ENCODE measurements at regions not wholly inside any gene's neighbourhood (a gene's known extent, or its start where the extent isn't known, plus 50 kb on each side); places are given as distances from the start of the nearest gene placed in this dataset.
"Not testable (repeated sequence)": the region's sequence is repeated elsewhere in the genome, so short reads cannot be mapped to it uniquely, and the experiment has no call there.

DNA sequence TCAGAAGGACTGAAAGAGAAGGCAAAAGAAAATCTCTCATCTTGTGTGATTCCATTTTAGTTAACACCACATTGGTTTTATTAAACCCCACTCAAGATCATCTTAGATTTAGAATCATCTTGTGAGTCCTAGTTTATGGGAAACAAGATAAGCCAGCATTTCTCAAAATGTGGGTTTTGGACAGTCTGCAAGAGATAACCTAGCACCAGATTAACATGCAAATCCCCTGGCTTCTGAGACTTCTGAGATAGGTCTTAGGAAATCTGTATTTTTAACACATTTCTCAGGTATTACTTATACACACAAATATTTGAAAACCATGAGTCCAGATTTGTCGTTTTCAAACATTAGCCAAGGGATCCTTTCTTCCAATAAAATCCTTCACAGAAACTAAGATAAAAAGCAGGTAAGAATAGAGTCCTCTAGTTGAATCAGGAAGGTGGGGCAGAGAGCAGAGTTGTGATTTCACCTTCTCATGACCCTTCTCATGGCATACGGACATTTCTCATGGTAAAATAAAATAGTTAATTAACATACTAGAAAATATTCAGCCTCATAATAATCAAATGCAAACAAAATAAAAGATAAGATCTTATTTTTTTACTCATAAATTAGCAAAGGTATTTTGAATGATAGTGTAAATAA lies 287.2 kb upstream of the FN1 start:
- H3K9ac ChIP-seq (ENCODE audit: low read depth, low read length, poor library complexity, severe bottlenecking), result no peak overlapping the region

DNA sequence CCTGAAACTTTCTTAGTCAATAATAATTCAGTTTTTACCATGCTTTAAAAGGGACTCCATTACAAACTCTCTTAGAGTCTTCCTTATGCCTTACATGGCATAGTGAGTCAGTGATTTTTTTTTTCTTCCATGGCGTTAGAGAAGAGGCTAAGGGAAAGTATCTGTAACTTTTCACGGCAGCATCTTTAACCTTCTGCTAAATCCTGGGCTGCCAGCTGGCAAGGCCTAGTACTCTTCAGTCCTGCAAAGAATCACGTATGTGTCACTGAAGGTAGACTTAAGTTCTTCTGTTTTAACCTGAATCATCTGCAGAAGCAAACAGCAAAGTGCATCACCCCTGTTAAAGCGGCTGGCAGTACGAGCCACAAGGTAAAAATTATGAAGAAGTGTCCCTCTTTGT lies 286.3 kb upstream of the FN1 start:
- Histone ChIP-seq H3F3A (ENCODE audit: low read depth) (no peaks in the 10 kb centered on the region), H3K79me2 (ENCODE audit: insufficient read depth, low read length) (no peaks in the 10 kb centered on the region), H3K4me1 (ENCODE audit: insufficient read depth, low read length, poor library complexity, severe bottlenecking) (no peaks in the 10 kb centered on the region), H3K9ac (ENCODE audit: low read depth, low read length, poor library complexity, severe bottlenecking) (no peak overlapping the region), H3K9me3 (ENCODE audit: insufficient read depth, low read depth, low read length) (no peaks in the 10 kb centered on the region), H3K4me3 (ENCODE audit: low read length, poor library complexity, severe bottlenecking) (no peak overlapping the region), H2AFZ (ENCODE audit: low read length) (no peak overlapping the region), H3K4me2 (ENCODE audit: low read depth, low read length, poor library complexity, severe bottlenecking) (no peak overlapping the region), H4K20me1 (ENCODE audit: insufficient read depth, low read length, poor library complexity, severe bottlenecking) (no peaks in the 10 kb centered on the region), H3K27me3 (ENCODE audit: insufficient read depth, low read length, poor library complexity, severe bottlenecking) (no peaks in the 10 kb centered on the region), H3K9me2 (replicated peaks; ENCODE audit: low read depth, low read length) (no peaks in the 10 kb centered on the region), H3K36me3 (ENCODE audit: insufficient read depth, low read length) (no peaks in the 10 kb centered on the region)
- TF ChIP-seq, protein P1, sequence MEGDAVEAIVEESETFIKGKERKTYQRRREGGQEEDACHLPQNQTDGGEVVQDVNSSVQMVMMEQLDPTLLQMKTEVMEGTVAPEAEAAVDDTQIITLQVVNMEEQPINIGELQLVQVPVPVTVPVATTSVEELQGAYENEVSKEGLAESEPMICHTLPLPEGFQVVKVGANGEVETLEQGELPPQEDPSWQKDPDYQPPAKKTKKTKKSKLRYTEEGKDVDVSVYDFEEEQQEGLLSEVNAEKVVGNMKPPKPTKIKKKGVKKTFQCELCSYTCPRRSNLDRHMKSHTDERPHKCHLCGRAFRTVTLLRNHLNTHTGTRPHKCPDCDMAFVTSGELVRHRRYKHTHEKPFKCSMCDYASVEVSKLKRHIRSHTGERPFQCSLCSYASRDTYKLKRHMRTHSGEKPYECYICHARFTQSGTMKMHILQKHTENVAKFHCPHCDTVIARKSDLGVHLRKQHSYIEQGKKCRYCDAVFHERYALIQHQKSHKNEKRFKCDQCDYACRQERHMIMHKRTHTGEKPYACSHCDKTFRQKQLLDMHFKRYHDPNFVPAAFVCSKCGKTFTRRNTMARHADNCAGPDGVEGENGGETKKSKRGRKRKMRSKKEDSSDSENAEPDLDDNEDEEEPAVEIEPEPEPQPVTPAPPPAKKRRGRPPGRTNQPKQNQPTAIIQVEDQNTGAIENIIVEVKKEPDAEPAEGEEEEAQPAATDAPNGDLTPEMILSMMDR (conservative IDR thresholded peaks at IDR 0.05; ENCODE audit: low read length), result no peak
- no peak for TF ChIP-seq EZH2phosphoT487 (IDR thresholded peaks at IDR 0.05; ENCODE audit: borderline replicate concordance)

More for the DNA sequence above, 287.2 kb upstream of the FN1 start:
- H3K79me2 ChIP-seq (ENCODE audit: insufficient read depth, low read length), result no peaks in the 10 kb centered on the region
- H3K9me2 ChIP-seq (replicated peaks; ENCODE audit: low read depth, low read length), result no peaks in the 10 kb centered on the region
- H3F3A ChIP-seq (ENCODE audit: low read depth), result no peaks in the 10 kb centered on the region
- no peak overlapping the region for H2AFZ ChIP-seq (ENCODE audit: low read length)
- no peaks in the 10 kb centered on the region for H3K36me3 ChIP-seq (ENCODE audit: insufficient read depth, low read length)
- H3K27me3 ChIP-seq (ENCODE audit: insufficient read depth, low read length, poor library complexity, severe bottlenecking), result no peaks in the 10 kb centered on the region
- no peaks in the 10 kb centered on the region for H3K4me1 ChIP-seq (ENCODE audit: insufficient read depth, low read length, poor library complexity, severe bottlenecking)
- H3K4me2 ChIP-seq (ENCODE audit: low read depth, low read length, poor library complexity, severe bottlenecking), result no peak overlapping the region
- no peaks in the 10 kb centered on the region for H3K9me3 ChIP-seq (ENCODE audit: insufficient read depth, low read depth, low read length)
- no peaks in the 10 kb centered on the region for H4K20me1 ChIP-seq (ENCODE audit: insufficient read depth, low read length, poor library complexity, severe bottlenecking)
- TF ChIP-seq, protein P1 (conservative IDR thresholded peaks at IDR 0.05; ENCODE audit: low read length), result no peak
- TF ChIP-seq EZH2phosphoT487 (IDR thresholded peaks at IDR 0.05; ENCODE audit: borderline replicate concordance), result no peak
- no peak overlapping the region for H3K4me3 ChIP-seq (ENCODE audit: low read length, poor library complexity, severe bottlenecking)

DNA sequence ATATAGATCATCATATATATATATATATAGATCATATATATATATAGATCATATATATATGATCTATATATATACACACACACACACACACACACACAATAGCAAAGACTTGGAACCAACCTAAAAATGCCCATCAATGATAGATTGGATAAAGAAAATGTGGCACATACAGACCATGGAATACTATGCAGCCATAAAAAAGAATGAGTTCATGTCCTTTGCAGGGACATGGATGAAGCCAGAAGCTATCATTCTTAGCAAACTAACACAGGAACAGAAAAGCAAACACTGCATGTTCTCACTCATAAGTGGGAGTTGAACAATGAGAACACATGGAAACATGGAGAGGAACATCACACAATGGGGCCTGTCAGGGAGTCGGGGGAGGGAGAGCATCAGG lies 285.6 kb upstream of the FN1 start:
- not testable (repeated sequence) for H3K27me3 ChIP-seq (ENCODE audit: insufficient read depth, low read length, poor library complexity, severe bottlenecking); H3K4me3 ChIP-seq (ENCODE audit: low read length, poor library complexity, severe bottlenecking); H3K9me3 ChIP-seq (ENCODE audit: insufficient read depth, low read depth, low read length); H3F3A ChIP-seq (ENCODE audit: low read depth); H4K20me1 ChIP-seq (ENCODE audit: insufficient read depth, low read length, poor library complexity, severe bottlenecking); H3K4me2 ChIP-seq (ENCODE audit: low read depth, low read length, poor library complexity, severe bottlenecking); H2AFZ ChIP-seq (ENCODE audit: low read length); H3K9ac ChIP-seq (ENCODE audit: low read depth, low read length, poor library complexity, severe bottlenecking); H3K36me3 ChIP-seq (ENCODE audit: insufficient read depth, low read length); H3K9me2 ChIP-seq (replicated peaks; ENCODE audit: low read depth, low read length); H3K4me1 ChIP-seq (ENCODE audit: insufficient read depth, low read length, poor library complexity, severe bottlenecking); H3K79me2 ChIP-seq (ENCODE audit: insufficient read depth, low read length)

DNA sequence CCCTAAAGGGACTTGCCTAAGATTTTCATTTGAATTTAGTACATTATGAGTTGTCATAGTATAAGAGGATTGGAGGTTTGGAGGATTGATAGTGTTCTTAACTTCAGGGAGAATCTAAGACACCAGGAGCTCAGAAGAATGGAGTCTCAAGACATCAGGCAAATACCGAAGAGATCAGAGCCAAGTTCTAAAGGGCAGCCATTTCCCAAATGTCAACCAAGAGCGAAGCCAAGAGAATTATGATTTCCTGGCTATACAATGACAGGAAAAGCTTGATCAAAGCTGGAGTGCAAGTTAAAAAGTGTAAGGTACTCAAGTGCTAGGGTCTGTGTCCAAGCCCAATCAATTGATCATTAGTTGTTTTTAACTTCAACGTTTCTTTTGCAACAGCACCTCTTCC lies 283.0 kb upstream of the FN1 start:
- Histone ChIP-seq H3K27me3 (ENCODE audit: insufficient read depth, low read length, poor library complexity, severe bottlenecking) (no peaks in the 10 kb centered on the region), H3K79me2 (ENCODE audit: insufficient read depth, low read length) (no peaks in the 10 kb centered on the region), H3K36me3 (ENCODE audit: insufficient read depth, low read length) (no peaks in the 10 kb centered on the region), H3K9me3 (ENCODE audit: insufficient read depth, low read depth, low read length) (no peaks in the 10 kb centered on the region), H3K4me1 (ENCODE audit: insufficient read depth, low read length, poor library complexity, severe bottlenecking) (no peaks in the 10 kb centered on the region), H3F3A (ENCODE audit: low read depth) (no peaks in the 10 kb centered on the region), H3K9me2 (replicated peaks; ENCODE audit: low read depth, low read length) (no peaks in the 10 kb centered on the region), H3K4me2 (ENCODE audit: low read depth, low read length, poor library complexity, severe bottlenecking) (no peak overlapping the region), H2AFZ (ENCODE audit: low read length) (no peak overlapping the region), H4K20me1 (ENCODE audit: insufficient read depth, low read length, poor library complexity, severe bottlenecking) (no peaks in the 10 kb centered on the region), H3K9ac (ENCODE audit: low read depth, low read length, poor library complexity, severe bottlenecking) (no peak overlapping the region), H3K4me3 (ENCODE audit: low read length, poor library complexity, severe bottlenecking) (no peak overlapping the region)
- TF ChIP-seq EZH2phosphoT487 (IDR thresholded peaks at IDR 0.05; ENCODE audit: borderline replicate concordance), result no peak
- TF ChIP-seq, protein P1 (conservative IDR thresholded peaks at IDR 0.05; ENCODE audit: low read length), result no peak
